ENCODE measurements at regions not wholly inside any gene's neighbourhood (a gene's known extent, or its start where the extent isn't known, plus 50 kb on each side); places are given as distances from the start of the nearest gene placed in this dataset.

- ChIA-PET POLR2A (ENCODE audit: low non-redundant PET) (no interaction called here), CTCF (no interaction called here)
- TF ChIP-seq CTCF (conservative IDR thresholded peaks at IDR 0.05; ENCODE audit: low read depth) = no peak
- DNase-seq (ENCODE audit: low spot score) = no peak
- H3K27ac ChIP-seq = no peak overlapping the region
Observed at GRCh38 chr18:73621091-73621490, 526.5 kb downstream of the FBXO15 start.

DNA sequence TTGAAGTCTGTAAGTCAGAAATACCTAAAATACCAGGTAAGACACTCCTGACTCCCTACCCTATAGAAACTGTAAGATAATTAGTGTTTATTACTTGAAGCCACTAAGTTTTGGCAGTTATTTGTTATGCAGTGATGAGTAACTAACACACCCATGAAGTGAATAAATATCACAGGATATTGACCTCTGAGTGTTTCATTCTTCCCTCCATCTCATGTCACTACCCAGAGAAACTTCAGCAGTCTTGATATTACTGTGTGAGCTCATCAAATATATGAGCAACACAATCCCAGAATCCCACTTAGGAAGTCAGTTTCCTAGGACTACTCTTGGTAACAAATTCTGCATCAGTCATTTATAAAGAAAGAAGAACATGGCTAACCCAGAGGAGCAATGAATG lies 529.7 kb downstream of the FBXO15 start:
- ChIA-PET POLR2A (ENCODE audit: low non-redundant PET) (no interaction called here), CTCF (interaction anchor here (1.1 kb wide), 1 partner anchor 225 kb away, joined by 3 read pairs; no protein-coding TSS in a partner anchor)

GRCh38 chr18:73615506-73615905 lies 532.1 kb downstream of the FBXO15 start:
- no peak overlapping the region for H3K27ac ChIP-seq
- ChIA-PET CTCF (no interaction called here), POLR2A (ENCODE audit: low non-redundant PET) (no interaction called here)
- TF ChIP-seq CTCF (conservative IDR thresholded peaks at IDR 0.05; ENCODE audit: low read depth) = no peak
- peak; percentile 20 for DNase-seq (ENCODE audit: low spot score)

More for the DNA sequence above, 529.7 kb downstream of the FBXO15 start:
- no peak for DNase-seq (ENCODE audit: low spot score)
- no peak for TF ChIP-seq CTCF (conservative IDR thresholded peaks at IDR 0.05; ENCODE audit: low read depth)
- H3K27ac ChIP-seq = no peak overlapping the region

- peak; percentile 88 for DNase-seq (ENCODE audit: low spot score)
- CTCF ChIA-PET = no interaction called here
Observed at GRCh38 chr18:73614812-73615211, 532.8 kb downstream of the FBXO15 start.

DNA sequence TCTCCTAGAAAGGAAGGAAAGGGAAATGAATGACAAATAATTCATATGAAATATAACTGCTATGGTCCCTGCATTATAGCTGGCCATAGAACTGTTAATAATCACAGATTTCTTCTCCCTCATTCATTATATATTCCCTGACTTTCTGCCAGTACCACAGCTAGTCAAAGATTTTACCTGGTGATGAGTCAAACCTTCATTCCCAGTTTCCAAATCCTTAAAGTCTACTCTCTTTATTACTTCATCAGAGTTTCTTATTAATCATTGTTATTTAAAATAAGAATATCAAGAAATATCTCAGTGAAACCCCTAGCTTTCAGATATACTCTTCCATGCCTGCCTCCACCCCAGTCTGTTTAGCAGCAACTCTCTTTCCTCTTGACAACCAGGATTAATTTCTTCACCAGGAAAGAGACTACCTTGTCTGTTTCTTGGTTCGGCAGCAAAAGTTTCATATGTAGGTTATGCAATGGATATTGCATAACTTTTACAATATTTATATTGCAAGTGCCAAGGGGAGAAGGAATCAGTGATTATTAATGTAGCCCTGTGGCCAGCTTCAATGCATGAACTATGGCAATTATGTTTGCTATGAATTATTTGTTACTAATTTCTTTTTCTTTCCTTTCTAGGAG lies 533.8 kb downstream of the FBXO15 start:
- no peak overlapping the region for H3K27ac ChIP-seq
- ChIA-PET POLR2A (ENCODE audit: low non-redundant PET) (no interaction called here), CTCF (interaction anchor here (0.8 kb wide), 1 partner anchor 229 kb away, joined by 3 read pairs; no protein-coding TSS in a partner anchor)
- no peak for DNase-seq (ENCODE audit: low spot score)
- no peak for TF ChIP-seq CTCF (conservative IDR thresholded peaks at IDR 0.05; ENCODE audit: low read depth)

More at GRCh38 chr18:73614812-73615211, 532.8 kb downstream of the FBXO15 start:
- H3K27ac ChIP-seq = no peak overlapping the region
- POLR2A ChIA-PET (ENCODE audit: low non-redundant PET) = no interaction called here
- no peak for TF ChIP-seq CTCF (conservative IDR thresholded peaks at IDR 0.05; ENCODE audit: low read depth)

DNA sequence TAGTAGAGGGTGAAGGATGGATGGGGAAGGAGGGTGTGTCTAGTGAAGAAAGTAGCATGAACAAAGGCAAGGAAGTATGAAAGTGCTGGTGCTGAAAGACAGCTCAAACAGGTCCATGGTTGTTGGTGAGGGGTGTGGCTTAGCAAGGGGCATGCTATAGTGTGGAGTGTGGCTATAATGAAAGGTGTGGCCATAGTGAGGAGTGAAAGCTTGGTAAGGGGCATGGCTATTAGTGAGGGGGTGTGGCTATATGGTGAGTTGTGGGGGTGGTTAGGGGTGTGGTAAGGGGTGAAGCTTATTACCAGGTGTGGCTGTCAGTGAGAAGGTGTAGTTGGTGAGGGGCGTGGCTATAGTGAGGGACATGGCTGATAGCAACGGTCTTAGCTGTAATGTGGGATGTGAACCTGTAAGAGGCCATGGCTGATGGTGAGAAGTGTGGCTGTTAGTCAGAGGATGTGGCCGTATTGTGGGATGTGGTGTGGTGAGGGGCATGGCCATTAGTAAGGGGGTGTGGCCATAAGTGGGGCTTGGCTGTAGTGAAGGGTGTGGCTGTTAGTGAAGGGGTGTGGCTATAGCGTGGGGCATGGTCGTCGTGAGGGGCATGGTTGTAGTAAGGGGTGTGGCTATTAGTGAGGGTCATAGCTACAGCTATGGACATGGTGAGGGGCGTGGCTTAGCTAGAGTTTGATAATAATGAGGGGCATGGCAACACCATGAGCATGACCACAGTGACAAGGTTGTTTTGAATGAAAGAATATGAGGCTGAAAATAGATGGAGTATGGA lies 549.6 kb downstream of the FBXO15 start:
- no peak for DNase-seq (ENCODE audit: low spot score)
- no peak for TF ChIP-seq CTCF (conservative IDR thresholded peaks at IDR 0.05; ENCODE audit: low read depth)
- ChIA-PET POLR2A (ENCODE audit: low non-redundant PET) (no interaction called here), CTCF (no interaction called here)
- H3K27ac ChIP-seq = no peak overlapping the region

Data from RWPE1 (cell line).